SU-DHL-6 (cell line): ENCODE measurements at regions not wholly inside any gene's neighbourhood (a gene's known extent, or its start where the extent isn't known, plus 50 kb on each side); places are given as distances from the start of the nearest gene placed in this dataset.

Experiments used
- H2AFZ ChIP-seq: fragments of 200-600 bp; sonication (generic); 2 replicates; pipeline ENCODE4 v1.6.1; 2014; ENCODE audit warnings: low read depth, mild to moderate bottlenecking, moderate library complexity, mixed read lengths, antibody characterized with exemption, low read length; ENCODE audit not compliant: severe bottlenecking
- H3F3A ChIP-seq: fragments of 200-600 bp; shearing (Covaris generic); 2 replicates; pipeline ENCODE4 v1.6.0; 2016; ENCODE audit warnings: antibody characterized with exemption, mild to moderate bottlenecking; ENCODE audit not compliant: insufficient read depth
- H3K27ac ChIP-seq: fragments of 200-600 bp; sonication (generic); 2 replicates; pipeline ENCODE4 v1.5.1; 2016; ENCODE audit warnings: low read depth, mild to moderate bottlenecking, low read length, moderate library complexity, mixed read lengths
- H3K27me3 ChIP-seq: fragments of 200-600 bp; sonication (generic), shearing (Covaris generic); 2 replicates; pipeline ENCODE4 v1.6.0; 2014; ENCODE audit warnings: mild to moderate bottlenecking, low read length
- H3K36me3 ChIP-seq: fragments of 200-600 bp; sonication (generic); 2 replicates; pipeline ENCODE4 v1.6.1; 2014; ENCODE audit warnings: mild to moderate bottlenecking, low read length, mixed read lengths
- H3K4me2 ChIP-seq: fragments of 300-600, 200-600 bp; shearing (Covaris generic), sonication (generic); 2 replicates; pipeline ENCODE4 v1.6.0; 2014; ENCODE audit warnings: low read length, low read depth, mild to moderate bottlenecking; ENCODE audit not compliant: poor library complexity, severe bottlenecking
- H3K4me3 ChIP-seq: fragments of 200-600 bp; sonication (generic); 2 replicates; pipeline ENCODE4 v1.5.1; 2014; ENCODE audit warnings: antibody characterized with exemption, low read length, mild to moderate bottlenecking, mixed read lengths; ENCODE audit not compliant: insufficient read depth, poor library complexity, severe bottlenecking
- H3K79me2 ChIP-seq: fragments of 200-600 bp; sonication (generic); 2 replicates; pipeline ENCODE4 v1.6.1; 2014; ENCODE audit warnings: mild to moderate bottlenecking, low read length, moderate library complexity; ENCODE audit not compliant: insufficient read depth
- H3K9ac ChIP-seq: fragments of 200-600 bp; sonication (generic); 2 replicates; pipeline ENCODE4 v1.7.0; 2014; ENCODE audit warnings: mild to moderate bottlenecking, low read length
- H3K9me2 ChIP-seq: fragments of 200-600 bp; sonication (generic); replicated peaks from 2 replicates; pipeline ENCODE4 v1.6.1; 2014; ENCODE audit warnings: low read length; ENCODE audit not compliant: insufficient read depth
- H3K9me3 ChIP-seq: fragments of 200-600 bp; sonication (generic); 2 replicates; pipeline ENCODE4 v1.6.1; 2014; ENCODE audit warnings: low read length, mixed read lengths; ENCODE audit not compliant: insufficient read depth
- H4K20me1 ChIP-seq: fragments of 200-600 bp; sonication (generic); 2 replicates; pipeline ENCODE4 v1.6.1; 2014; ENCODE audit warnings: low read depth, mild to moderate bottlenecking, antibody characterized with exemption, low read length, moderate library complexity, mixed read lengths
- EZH2phosphoT487 ChIP-seq: fragments of 200-600 bp; sonication (generic), shearing (Covaris generic); conservative IDR thresholded peaks from 2 replicates; pipeline ENCODE4 v1.6.1; 2018; ENCODE audit warnings: mild to moderate bottlenecking, antibody characterized with exemption, low read length, moderate library complexity, mixed read lengths
- TF ChIP-seq, protein P1 (sequence below): fragments of 200-600 bp; sonication (generic); IDR thresholded peaks from one replicate; pipeline ENCODE4 v1.5.1; 2017; ENCODE audit warnings: antibody characterized with exemption, mild to moderate bottlenecking, low read length, moderate library complexity; ENCODE audit not compliant: insufficient read depth, poor library complexity, severe bottlenecking

DNA sequence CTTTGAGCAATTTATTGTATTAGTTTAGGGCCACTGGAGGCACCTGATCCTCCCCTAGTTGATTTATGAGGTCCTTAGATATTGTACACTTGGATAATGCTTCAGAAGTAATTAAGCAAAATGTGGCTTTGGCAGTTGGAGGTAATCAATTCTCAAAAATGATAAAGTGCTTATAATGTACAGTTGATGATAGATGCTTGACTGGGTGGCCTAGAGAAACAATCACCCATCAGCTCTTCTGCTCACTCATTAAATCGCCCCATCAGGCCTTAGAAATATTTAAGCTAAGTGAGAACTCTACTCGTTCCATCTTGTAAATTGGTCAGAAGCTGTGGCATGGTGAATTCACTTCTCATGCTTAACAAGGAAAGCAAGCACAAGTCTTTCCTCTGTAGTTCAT is 349.9 kb downstream of the SAMD5 start:
- Histone ChIP-seq H3K9me2 (no peaks in the 10 kb centered on the region), H3F3A (no peaks in the 10 kb centered on the region), H3K27me3 (no peaks in the 10 kb centered on the region), H3K27ac (no peak overlapping the region), H3K79me2 (no peaks in the 10 kb centered on the region), H4K20me1 (no peaks in the 10 kb centered on the region), H3K9ac (no peak overlapping the region), H3K4me3 (no peak overlapping the region), H3K9me3 (no peaks in the 10 kb centered on the region), H3K36me3 (no peaks in the 10 kb centered on the region), H3K4me2 (no peak overlapping the region), H2AFZ (no peak overlapping the region)
- TF ChIP-seq, protein P1, sequence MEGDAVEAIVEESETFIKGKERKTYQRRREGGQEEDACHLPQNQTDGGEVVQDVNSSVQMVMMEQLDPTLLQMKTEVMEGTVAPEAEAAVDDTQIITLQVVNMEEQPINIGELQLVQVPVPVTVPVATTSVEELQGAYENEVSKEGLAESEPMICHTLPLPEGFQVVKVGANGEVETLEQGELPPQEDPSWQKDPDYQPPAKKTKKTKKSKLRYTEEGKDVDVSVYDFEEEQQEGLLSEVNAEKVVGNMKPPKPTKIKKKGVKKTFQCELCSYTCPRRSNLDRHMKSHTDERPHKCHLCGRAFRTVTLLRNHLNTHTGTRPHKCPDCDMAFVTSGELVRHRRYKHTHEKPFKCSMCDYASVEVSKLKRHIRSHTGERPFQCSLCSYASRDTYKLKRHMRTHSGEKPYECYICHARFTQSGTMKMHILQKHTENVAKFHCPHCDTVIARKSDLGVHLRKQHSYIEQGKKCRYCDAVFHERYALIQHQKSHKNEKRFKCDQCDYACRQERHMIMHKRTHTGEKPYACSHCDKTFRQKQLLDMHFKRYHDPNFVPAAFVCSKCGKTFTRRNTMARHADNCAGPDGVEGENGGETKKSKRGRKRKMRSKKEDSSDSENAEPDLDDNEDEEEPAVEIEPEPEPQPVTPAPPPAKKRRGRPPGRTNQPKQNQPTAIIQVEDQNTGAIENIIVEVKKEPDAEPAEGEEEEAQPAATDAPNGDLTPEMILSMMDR = no peak
- TF ChIP-seq EZH2phosphoT487 = no peak

DNA sequence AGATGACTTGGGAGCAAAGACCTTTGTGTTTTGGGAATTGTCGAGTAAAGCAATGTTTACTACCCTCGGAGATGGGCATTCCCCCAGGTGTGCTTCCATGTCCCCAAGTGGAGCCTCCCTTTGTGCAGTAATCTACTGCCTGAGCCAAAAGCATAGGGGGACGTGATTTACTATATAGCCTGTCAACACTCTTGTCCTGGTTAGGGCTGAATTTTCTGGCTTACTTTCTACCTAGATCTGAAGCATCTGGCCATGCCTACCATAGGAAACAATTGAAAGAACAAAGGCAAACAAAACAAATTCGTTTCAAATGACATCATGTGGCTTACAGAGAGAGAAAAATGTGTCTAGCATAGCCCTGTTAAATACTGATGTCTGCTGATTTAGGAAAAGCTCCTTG is 350.6 kb downstream of the SAMD5 start:
- Histone ChIP-seq H3K79me2 (no peaks in the 10 kb centered on the region), H3K4me2 (no peak overlapping the region), H3K4me3 (no peak overlapping the region), H3K36me3 (no peaks in the 10 kb centered on the region), H3K27me3 (no peaks in the 10 kb centered on the region), H3F3A (no peaks in the 10 kb centered on the region), H3K9me3 (no peaks in the 10 kb centered on the region), H2AFZ (no peak overlapping the region), H4K20me1 (no peaks in the 10 kb centered on the region), H3K27ac (no peak overlapping the region), H3K9me2 (no peaks in the 10 kb centered on the region), H3K9ac (no peak overlapping the region)
- TF ChIP-seq, protein P1 = no peak
- no peak for TF ChIP-seq EZH2phosphoT487

DNA sequence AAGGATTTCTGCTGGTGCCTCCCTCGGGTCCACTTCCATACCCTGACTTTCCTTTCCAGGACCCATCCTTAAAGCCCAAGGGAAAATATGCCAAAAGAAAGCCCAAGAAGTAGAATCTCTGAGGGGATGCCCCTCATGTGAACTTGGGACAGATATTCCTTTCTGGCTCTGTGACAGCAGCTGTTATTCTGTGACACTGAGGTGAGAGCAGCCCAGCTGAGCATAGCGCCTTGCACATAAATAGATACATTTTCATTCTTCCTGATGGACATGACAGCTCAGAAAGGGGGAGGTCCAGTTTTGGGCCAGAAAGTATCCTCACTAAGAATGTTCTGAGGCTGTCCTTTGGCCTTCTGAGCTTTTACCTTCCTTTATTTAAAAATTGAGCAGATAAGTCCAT is 353.2 kb downstream of the SAMD5 start:
- no peak for TF ChIP-seq EZH2phosphoT487
- TF ChIP-seq, protein P1 = no peak
- H3K79me2 ChIP-seq = no peaks in the 10 kb centered on the region
- H3K4me2 ChIP-seq = no peak overlapping the region

More for the DNA sequence above, 353.2 kb downstream of the SAMD5 start:
- Histone ChIP-seq H3K9me2 (no peaks in the 10 kb centered on the region), H4K20me1 (no peaks in the 10 kb centered on the region), H3K27me3 (no peaks in the 10 kb centered on the region), H3F3A (no peaks in the 10 kb centered on the region), H3K9me3 (no peaks in the 10 kb centered on the region), H3K27ac (no peak overlapping the region), H3K36me3 (no peaks in the 10 kb centered on the region), H2AFZ (no peak overlapping the region), H3K4me3 (no peak overlapping the region), H3K9ac (no peak overlapping the region)
